ENCODE measurements at regions not wholly inside any gene's neighbourhood (a gene's known extent, or its start where the extent isn't known, plus 50 kb on each side); places are given as distances from the start of the nearest gene placed in this dataset.
"Not testable (repeated sequence)": the region's sequence is repeated elsewhere in the genome, so short reads cannot be mapped to it uniquely, and the experiment has no call there.

DNA sequence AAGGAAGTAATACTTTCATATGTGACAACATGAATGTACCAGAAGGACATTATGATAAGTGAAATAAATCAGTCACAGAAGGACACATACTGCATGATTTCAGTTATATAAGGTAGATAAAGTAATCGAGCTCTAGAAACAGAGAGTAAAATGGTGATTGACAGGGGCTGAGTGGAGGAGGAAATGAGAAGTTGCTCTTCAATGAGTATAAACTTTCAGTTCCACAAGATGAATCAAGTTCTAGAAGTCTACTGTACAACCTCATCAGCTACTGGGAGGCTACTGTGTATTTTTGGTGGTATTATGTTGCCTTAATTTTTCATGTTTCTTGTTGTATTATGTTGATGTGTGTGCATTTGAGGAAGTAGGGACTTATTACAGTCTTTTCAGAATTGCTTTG, 270.9 kb upstream of the GRIA3 start:
- DNase-seq (ENCODE audit: low read depth): no peak

DNA sequence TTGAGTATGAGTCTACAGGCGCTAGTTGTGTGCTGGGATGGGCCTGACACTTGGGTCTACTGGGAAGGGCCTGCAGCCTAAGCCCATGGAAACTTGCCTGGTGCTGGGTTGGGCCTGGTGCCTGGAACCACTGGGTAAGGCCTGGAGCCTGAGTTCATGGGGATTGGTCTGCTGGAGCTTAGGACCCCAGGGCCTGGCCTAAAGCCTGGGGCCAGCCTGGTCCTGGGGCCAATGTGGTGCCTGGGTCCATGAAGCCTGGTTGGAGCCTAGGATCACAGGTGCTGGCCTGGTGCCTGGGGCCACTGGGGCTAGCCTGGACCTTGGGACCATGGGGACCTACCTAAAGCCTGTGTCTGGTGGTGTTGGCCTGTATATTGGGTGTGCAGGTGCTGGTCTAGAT, 270.3 kb upstream of the GRIA3 start:
- no peak for DNase-seq (ENCODE audit: low read depth)

DNA sequence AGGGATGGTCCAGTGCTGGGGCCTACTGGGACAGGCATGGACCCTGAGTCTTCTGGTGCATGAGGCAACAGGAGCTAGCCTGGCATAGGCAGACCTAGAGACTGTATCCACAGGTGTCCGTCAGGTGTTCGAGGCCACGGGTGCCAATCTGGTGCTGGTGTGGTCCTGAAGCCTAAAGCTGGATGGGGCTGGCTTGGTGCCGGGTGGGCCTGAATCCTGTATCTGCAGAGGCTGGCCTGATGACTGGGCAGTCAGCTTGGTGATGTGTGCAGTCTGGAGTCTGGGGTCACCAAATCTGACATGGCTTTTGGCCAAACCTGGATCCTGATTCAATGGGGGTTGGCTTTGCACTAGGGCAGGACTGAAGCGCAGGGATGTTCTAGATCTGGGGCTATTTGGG, 269.8 kb upstream of the GRIA3 start:
- DNase-seq (ENCODE audit: low read depth): no peak

DNA sequence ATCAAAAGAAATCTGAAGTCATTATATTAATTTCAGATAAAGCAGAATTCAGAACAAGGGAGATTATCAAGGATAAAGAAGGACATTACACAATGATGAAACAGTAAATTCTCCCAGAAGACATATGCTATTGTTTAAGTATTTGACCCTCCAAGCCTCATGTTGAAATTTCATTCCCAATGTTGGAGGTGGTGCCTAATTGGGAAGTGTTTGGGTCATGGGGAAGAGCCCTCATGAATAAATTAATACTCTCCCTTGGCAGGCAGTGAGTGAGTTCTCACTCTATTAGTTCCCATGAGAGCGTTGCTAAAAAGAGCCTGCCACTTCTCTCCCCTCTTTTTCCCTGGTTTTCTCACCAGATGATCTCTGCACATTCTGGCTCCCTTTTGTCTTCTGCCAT, 249.9 kb upstream of the GRIA3 start:
- no peak for DNase-seq (ENCODE audit: low read depth)

DNA sequence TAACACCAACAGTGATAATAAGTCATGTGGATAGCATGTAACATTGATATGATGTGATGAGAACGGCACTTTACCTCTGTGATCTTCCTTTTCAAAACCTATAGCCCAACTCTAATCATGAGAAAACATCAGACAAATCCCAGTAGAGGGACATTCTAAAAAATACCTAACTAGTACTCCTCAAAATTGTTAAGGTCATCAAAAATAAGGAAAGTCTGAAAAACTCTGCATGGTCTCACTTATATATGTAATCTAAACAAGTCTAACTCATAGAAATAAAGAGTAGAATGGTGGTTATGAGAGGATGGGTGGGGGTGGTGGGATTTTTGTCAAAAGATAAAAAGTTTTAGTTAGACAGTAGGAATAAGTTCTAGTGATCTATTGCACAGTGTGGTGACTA, 243.9 kb upstream of the GRIA3 start:
- no peak for DNase-seq (ENCODE audit: low read depth)

DNA sequence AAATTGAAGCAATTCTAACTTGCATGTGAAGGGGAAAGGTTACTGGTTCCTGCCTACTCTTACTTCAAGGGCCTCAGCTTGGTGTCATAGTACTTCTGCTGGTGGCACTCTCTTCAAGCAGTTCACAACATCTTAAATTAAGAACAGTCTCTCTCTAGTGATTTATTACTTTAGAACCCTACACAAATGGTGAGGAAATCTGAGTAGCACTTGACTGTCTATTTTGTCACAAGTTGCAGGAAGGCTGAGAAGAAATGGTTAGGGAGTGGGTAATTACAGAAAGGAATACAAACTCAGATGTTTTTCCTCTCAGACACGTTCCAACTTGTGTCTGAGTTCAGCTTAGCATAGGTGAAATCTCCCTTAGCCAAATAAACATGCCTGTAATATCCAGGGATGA, 242.3 kb upstream of the GRIA3 start:
- DNase-seq (ENCODE audit: low read depth): no peak

DNA sequence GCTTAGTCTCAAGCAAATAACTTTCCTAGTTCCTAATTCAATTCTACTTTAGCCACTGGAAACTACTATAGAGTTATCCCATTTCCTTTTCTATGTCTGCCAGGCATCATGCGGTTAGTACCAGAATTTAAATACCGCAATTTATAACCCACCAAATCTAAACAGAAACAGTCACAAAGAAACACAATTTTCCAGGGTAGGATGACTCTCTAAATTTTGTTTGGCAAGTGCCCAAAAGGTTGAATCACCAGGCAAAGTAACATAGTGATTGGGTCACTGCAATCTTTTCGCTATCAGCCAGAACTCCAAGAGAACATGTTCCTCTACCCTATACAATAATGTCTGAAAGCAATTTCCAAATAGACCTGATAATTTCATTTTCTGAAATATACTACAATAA, 240.2 kb upstream of the GRIA3 start:
- no peak for DNase-seq (ENCODE audit: low read depth)

DNA sequence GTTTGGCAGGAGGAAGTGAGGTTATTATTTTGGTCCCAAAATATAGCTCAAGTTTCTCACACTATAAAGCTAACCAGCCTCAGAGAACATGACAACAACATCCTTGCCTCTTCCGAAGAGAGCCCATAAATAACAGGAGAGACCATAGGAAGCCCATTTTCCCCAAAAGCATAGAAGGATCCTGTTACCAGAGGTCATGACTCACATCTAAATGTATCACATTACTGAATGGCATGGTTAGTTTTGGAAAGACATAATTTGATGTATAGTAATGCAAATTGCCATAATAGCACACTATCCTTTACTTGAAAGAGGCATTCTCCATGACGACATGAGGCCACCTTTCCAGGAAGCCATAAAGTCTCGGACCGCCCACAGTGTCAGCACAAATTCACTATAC, 238.8 kb upstream of the GRIA3 start:
- no peak for DNase-seq (ENCODE audit: low read depth)

DNA sequence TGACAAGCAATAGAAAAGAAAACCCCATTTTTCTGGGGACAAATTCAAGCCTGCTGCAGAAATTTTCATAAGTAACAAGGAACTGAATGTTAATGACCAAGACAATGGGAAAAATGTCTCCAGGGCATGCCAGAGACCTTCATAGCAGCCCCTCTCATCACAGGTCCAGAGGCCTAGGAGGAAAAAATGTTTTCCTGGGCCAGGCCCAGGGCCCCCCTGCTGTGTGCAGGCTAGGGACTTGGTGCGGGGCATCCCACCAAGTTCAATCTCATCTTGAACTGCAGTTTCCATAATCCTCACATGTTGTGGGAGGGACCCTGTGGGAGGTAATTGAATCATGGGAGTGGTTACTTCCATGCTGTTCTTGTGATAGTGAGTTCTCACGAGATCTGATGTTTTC, 211.5 kb upstream of the GRIA3 start:
- DNase-seq (ENCODE audit: low read depth): no peak

DNA sequence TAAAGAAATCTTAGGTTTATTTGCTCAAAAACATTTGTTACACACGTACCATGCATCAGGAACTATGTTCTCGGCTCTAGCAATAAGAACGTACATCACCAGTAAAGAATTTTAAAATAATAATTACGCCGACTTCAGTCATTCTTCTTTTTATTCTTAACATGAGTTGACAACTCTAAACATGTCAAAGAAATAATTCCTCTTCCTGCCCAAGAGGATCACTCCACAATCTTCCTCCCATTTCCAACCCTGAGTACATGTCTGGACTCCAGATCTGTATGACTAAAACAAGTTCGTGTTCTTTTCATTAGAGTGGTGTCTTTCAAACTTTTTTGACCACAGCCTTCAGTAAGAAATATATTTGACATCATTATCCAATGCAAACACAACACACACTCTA, 201.6 kb upstream of the GRIA3 start:
- no peak for DNase-seq (ENCODE audit: low read depth)

DNA sequence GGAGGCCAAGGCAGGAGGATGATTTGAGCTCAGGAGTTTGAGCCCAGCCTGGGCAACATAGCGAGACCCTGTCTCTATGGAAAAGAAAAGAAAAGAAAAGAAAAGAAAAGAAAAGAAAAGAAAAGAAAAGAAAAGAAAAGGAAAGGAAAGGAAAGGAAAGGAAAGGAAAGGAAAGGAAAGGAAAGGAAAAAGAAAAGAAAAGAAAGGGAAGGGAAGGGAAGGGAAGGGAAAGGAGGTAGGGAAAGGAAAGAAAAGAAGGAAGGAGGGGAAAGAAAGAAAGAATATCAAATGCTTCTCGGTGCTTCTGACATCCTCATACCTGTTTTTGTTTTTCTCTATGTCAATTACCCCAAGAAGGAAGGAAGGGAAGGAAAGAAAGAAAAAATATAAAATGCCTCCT, 181.2 kb upstream of the GRIA3 start:
- DNase-seq (ENCODE audit: low read depth): not testable (repeated sequence)

DNA sequence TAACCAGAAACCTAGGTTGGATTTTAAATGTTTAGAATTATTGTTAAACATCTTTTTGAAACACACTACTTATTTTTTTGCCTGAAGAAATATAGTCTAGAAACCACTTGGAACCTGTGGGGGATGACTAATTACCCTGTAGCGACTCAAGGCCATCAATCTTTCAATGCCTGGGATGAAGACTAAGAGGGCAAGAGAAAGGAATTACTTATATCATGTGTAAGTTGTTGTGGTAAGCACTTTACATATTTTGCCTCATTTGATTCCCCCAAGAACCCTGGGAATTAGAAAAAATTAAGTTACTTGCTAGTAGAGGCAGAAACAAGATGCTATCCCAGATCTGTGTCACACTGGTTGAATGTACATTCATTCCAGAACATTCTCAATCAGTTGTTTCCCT, 170.9 kb upstream of the GRIA3 start:
- no peak for DNase-seq (ENCODE audit: low read depth)

DNA sequence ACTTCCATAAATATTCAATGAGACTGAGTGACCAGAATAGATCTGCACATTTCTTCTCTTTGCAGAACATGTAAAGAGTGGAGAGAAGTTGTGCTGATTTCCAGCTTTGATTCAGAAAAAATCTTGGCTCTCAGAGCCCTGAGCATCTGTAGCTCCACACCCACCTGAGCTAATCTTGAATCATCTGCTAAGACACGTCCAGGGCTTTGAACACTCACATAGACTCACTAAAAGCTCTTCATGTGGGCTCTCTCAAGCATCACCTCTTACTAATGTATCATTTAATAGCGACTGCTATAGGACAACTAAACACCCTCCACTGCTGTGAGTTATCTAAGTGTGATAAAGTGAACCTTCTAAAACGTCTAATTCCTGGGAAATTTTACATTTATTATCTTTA, 147.7 kb upstream of the GRIA3 start:
- no peak for DNase-seq (ENCODE audit: low read depth)

DNA sequence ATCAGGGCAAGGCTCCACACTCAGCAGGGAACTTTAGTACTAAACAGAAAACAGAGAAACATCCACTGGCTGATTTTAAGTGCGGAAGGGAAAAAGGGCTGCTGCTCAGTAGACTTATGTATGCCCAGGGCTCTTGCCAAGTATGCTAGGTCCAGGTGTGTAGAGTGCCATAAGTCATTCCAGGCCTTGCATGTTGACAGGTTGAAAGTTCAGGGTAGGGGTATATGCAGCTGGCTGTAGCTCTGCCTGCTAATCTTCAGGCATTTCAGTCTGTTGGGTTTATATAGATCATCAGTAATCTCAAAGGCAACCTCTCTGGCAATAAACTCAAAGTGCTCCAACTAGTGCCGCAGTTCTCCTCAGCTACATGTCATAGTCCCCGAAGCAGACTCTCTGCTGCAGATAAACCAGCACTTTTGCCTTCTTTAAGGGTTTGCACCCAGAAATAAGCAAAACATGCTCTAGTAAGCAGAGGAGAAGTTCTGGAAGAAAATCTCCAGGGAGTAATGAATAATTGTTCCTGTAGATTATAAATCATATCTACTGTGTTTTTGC, 134.9 kb upstream of the GRIA3 start:
- no peak for DNase-seq (ENCODE audit: low read depth)

DNA sequence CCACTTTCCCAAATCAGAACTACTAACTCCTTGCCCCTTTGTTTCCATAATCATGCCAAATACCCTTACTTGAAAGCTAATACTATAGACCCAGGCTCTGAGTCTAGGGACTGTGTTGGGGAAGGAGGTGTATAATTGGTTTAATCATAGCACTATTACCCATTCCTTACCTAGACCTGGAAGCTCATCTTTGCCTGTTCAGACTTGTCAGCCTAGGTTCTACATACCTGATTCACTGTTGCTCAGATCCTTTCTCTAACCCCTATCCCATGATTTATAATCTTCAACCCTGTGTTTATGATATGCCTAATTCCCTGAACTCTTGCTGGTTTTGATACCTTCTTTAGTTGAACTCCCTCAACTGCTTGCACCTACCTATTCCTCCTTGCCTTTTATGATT, 123.1 kb upstream of the GRIA3 start:
- DNase-seq (ENCODE audit: low read depth): no peak

DNA sequence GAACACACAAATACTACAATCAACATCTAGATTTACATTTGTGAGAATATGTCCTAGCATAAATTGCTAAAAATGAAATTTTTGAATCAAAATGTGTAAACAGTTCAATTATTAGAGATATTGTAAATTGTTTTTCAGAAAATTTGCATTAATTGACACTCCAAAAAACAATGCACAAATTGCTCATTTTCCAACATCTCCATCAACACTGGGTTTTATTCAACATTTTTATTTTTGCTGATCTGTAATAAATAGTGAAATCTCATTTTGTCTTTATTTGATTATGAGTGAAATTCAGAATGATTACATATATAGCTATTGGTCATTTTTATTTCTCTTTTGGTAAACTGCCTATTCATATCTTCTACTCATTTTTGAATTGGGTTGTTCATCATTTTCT, 120.0 kb upstream of the GRIA3 start:
- no peak for DNase-seq (ENCODE audit: low read depth)

DNA sequence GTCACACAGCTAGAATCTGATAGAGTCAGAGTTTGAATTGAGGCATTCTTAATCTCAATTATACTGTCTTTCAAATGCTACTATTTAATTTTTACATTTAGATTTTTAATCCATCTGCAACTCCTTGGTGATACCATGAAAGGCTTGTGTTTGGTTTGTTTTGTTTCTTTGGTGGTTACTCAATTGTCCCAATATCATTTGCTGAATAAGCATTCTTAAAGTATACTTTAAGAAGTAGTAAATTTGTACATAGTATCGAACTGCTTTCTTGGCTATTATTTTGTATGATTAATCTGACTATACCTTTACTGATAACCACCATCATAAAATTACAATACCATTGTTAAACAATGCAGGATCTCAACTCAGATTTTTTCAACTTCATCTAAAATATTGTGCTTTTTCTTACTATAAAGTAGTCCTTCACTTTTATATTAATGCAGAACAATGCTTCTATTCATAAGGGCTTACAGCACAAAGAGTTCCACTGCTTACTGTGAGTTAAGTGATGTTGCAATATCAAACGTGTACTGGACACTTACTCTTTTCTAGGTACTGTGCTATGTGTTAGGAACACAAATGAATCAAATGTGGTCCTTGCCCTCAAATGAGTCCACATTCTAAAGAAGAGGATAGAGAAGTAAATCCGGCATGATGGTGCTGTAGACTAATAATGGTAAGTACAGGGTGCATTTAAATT, 111.2 kb upstream of the GRIA3 start:
- no peak for DNase-seq (ENCODE audit: low read depth)

DNA sequence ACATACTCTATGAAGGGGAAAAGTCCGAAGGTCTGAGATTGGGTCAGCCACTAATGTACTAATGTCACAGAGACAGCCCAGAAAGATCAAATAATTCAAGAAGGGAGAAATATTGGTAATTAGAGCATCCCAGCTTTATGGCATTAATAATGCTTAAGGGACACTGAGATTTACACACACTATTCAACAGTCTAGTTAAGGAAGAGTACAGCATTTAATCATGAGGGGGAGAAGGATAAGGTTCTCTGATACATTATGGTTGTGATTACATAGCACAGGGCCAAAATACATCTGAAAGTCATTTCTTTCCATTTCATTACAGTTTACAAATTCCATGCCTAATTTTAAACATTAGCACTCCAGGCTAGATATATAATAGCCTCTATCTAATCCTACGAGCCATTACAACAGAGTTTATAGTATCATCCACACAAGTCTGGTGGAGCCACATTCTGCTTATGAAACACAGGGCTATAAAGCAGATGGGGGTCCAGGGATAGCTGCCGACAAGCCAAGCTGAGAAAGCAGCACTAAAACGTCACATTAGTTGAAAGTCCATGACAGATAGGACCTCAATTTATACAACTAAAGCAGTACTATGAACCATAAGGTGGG, 108.0 kb upstream of the GRIA3 start:
- no peak for DNase-seq (ENCODE audit: low read depth)

DNA sequence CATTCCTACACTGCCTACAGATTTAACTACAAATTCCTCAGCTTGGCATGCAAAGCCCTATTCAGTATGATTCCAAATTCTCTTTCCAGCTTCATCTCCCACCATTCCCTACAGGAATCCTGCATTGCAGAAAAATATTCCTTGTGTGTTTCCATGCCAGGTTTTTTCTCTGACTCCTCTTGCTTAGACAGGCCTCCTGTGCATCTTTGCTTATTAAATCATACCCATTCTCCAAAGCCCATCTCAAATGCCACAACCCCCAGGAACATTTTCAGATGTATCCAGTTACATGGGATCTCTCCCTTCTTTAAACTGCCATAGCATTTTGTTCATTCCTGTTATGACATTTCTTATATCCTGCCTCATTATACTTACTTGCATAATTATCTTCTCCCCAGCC, 106.4 kb upstream of the GRIA3 start:
- no peak for DNase-seq (ENCODE audit: low read depth)

DNA sequence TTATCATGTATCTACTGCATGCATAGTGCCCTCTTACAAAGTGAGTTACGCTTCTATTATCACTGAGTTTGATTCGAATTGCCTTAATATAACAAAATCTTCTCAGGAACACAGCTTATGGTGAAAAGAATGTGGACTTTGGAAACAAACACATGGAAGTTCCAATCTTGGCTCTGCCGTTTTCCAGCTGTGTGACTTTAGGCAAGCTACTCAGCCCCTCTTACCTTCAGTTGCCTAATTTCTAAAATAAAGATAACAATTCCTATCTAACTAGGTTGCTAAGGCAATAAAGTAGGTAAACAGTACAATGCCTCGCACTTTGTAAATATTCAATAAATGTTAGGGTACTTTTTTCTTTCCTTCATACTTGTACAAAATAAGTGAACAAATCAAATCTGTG, 104.0 kb upstream of the GRIA3 start:
- no peak for DNase-seq (ENCODE audit: low read depth)

DNA sequence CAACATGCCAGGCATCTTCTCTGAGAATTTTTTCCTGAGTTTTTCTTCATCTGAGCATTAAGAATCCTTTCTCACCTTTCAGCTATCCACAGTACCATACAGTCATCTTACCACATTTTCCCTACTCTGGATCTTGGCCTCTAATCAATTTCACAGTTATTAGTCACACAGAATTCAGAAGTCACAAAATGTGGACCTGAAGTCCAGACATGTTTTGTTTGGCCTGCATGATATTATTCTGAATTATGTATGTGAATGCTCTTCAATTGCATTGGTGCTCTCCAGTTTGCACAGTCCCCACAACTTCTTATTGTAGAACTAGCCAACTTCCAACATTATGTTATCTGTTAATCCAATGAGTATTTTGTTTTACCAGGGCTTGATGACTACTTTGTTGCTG, 102.3 kb upstream of the GRIA3 start:
- no peak for DNase-seq (ENCODE audit: low read depth)

DNA sequence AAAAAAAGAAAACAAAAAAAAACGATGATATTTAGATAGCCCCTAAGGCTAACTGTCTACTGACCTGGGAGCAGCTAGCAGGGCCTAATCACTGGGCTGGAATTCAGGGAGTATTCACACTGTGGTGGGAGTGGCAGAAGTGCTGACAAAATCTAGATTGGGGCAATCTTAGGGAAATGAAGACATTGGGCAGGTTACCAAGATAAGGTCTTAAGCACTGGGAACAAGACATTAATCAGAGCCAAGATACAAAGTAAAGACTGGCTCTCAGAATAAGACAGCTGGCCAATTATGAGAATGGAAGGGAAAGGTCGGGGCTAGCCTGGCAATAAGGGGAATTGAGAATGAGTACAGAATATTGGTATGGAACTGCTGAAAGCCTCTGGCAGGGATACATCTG, 100.2 kb upstream of the GRIA3 start:
- no peak for DNase-seq (ENCODE audit: low read depth)

DNA sequence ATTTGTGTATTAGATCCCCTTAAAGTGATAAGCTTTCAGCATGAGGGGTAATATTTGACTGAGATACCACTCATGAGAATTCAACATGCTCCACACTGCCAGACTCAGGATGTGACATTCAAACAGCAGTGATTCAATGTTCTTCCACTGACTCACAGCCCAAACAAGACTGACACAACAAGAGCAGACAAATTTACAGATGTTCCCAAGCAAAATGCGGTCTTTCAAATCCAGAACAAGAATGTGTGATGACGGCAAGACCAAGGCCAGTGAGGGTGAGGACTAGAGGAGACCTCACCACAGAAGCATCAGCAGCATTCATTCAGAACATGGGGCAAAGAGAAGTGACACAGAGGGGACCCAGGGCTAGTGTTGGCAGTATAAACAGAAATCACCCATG, 99.3 kb upstream of the GRIA3 start:
- DNase-seq (ENCODE audit: low read depth): no peak

DNA sequence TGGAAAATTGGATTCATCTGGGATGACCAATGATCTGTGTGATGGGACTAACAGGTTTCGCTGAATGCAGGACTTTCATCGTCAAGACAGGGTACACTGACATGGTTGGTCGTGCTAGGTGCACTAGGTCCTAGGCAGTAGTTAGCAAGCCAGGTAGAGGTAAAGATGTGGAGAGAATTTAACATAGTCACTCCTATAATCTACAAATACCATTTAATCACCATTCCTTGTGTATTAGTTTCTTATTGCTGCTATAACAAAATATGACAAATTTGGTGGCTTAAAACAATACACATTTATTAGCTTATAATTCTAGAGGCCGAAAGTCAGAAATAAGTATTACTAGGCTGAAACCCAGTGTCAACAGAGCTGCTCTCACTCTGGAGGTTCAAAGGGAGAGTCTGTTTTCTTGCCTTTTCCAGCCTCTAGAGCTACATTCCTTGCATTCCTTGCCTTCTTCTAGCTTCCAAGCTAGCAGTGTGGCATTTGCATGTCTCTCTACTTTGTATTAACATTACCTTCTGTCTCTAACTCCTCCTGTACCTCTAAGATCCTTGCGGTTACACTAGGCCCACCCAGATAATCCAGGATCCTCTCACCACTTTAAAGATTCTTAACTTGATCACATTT, 98.7 kb upstream of the GRIA3 start:
- no peak for DNase-seq (ENCODE audit: low read depth)

All from activated T-cell treated with anti-CD3 and anti-CD28 coated beads for 48 hours (primary cell).